GM19239 (cell line): ENCODE measurements at regions not wholly inside any gene's neighbourhood (a gene's known extent, or its start where the extent isn't known, plus 50 kb on each side); places are given as distances from the start of the nearest gene placed in this dataset.
"Not testable (repeated sequence)": the region's sequence is repeated elsewhere in the genome, so short reads cannot be mapped to it uniquely, and the experiment has no call there.

Experiments
- DNase-seq: peaks from one replicate; pipeline ENCODE4 v3.0.0; 2011; ENCODE audit warnings: low spot score; ENCODE audit not compliant: insufficient read length
- FAIRE-seq: peaks from 2 replicates; lab custom pipeline; 2011; peaks lifted over from hg19 to GRCh38; lab: Jason Lieb, UNC

GRCh38 chr12:90622431-90622830 is 332.5 kb downstream of the CCER1 start:
- DNase-seq = no peak
- no peak for FAIRE-seq

GRCh38 chr12:90621927-90622326 is 333.0 kb downstream of the CCER1 start:
- FAIRE-seq (no peak), DNase-seq (no peak)

DNA sequence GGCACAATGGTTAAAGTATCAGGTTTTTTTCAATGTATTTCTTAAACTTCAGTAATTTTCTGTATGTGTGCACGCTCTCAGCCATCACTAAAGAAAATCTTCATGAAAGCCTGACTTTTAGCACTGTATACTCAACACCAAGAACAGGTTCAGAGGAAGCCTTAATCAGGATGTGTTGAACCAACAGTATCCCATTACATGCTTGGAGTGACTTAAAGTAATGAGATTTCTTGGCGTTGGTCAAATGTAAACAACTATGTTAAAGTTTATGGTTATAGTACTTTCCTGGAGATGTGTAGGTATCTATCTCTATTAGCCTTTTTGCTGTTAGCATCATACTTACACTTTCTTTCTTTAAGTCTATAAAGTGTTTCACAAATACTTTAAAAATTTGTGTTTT is 335.0 kb downstream of the CCER1 start:
- DNase-seq (no peak), FAIRE-seq (no peak)

DNA sequence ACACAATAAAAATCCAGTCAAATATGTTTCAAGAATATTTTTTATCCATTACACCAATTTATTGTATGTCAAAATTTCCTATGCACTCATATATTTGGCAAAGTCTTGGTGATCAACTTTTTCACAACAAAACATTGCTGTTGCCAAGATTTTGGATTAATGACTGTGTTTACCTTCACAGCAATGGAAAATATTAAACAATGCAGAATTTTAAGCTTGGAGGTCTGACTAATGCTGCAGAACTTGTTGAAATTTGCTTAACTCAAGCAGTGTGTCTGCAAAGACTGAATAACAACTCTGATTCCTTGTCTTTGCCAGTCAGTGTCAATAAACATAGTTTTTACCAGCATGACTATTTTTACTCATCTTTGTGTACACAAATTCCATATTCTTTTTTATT is 336.4 kb downstream of the CCER1 start:
- DNase-seq = no peak
- no peak for FAIRE-seq

DNA sequence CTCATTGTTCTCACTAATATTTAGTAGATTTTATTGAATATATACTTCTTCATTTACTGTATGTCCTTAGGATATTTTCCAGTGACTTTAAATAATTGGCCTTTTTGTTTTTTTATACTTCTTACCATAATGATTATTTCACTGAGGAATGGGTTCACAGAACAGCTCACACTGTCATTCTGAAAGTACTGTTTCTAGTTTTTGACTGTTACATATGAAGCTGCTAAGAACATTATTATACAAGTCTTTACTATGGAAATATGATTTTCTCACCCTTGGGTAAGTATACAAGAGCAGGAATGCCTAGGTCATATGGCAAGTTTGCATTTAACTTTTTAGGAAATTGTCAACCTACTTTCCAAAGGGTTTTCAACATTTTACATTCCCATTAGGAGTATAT is 343.1 kb downstream of the CCER1 start:
- FAIRE-seq (no peak), DNase-seq (no peak)

GRCh38 chr12:90611048-90611447 is 343.9 kb downstream of the CCER1 start:
- FAIRE-seq = no peak

GRCh38 chr12:90593596-90594295 is 361.2 kb downstream of the CCER1 start:
- FAIRE-seq (no peak), DNase-seq (no peak)

More at GRCh38 chr12:90611048-90611447, 343.9 kb downstream of the CCER1 start:
- DNase-seq = no peak

- FAIRE-seq = no peak
- DNase-seq = no peak
Observed at GRCh38 chr12:90589956-90590355, 365.0 kb downstream of the CCER1 start.

DNA sequence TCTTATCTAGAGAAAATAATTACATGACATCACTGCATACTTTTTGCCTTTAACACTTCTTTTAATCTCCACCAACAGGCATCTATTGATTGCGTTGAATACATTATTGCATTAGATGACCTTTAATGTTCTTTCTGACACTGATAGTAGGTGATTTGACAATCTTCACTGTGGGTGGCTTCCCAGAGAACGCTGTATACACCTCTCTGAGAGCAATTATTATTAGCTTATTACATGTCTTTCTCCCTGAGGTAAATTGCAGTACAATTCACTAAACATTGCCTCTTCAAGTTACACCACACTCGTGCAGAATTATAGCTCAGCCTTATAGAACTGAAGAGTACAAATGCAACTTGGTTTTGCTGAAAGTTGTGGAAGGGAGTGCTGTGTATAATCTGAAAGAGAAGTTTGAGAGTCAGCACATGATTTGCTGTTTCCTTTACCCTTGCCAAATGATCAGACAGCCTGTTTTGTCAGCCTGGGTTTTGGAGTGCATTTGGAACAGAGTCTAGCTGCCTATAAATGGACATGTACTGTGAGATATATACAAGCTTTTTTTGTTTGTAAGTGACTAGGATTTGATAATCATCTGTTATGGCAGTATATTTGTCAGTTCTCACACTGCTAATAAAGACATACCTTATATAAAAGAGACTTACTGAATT is 369.2 kb downstream of the CCER1 start:
- FAIRE-seq (no peak), DNase-seq (no peak)

GRCh38 chr12:90576707-90577106 is 378.3 kb downstream of the CCER1 start:
- FAIRE-seq (no peak), DNase-seq (no peak)

GRCh38 chr12:90575995-90576394 is 379.0 kb downstream of the CCER1 start:
- DNase-seq (no peak), FAIRE-seq (no peak)

DNA sequence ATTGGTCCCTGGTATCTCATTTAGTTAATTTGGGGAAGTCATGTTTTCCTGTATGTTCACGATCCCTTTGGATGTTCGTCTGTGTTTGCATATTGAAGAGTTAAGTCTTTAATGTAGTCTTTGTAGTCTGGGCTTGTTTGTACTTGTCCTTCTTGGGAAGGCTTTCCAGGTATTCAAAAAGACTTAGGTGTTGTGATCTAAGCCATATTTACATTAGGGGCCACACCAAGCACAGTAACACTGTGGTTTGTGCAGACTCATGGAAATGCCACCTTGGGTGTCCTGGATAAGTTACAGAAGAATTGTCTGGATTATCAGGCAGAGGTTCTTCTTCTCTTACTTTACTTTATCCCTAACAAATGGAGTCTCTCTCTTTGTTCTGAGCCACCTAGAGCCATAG is 380.3 kb downstream of the CCER1 start:
- DNase-seq (no peak), FAIRE-seq (no peak)

GRCh38 chr12:90572778-90573177 is 382.2 kb downstream of the CCER1 start:
- no peak for FAIRE-seq

DNA sequence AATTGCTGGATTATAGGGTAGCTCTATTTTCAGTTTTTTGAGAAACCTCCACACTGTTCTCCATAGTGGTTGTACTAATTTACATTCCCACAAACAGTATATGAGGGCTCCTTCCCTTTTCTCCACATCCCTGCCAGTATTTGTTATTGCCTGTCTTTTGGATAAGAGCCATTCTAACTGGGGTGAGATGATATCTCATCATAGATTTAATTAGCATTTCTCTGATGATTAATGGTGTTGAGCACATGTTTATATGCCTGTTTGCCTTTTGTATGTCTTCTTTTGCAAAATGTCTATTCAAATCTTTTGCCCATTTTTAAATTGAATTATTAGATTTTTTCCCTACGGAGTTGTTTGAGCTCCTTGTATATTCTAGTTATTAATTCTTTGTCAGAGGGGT is 385.3 kb downstream of the CCER1 start:
- FAIRE-seq (no peak), DNase-seq (no peak)

More at GRCh38 chr12:90572778-90573177, 382.2 kb downstream of the CCER1 start:
- no peak for DNase-seq

- no peak for FAIRE-seq
- DNase-seq = no peak
Observed at GRCh38 chr12:90562671-90563070, 392.3 kb downstream of the CCER1 start.

DNA sequence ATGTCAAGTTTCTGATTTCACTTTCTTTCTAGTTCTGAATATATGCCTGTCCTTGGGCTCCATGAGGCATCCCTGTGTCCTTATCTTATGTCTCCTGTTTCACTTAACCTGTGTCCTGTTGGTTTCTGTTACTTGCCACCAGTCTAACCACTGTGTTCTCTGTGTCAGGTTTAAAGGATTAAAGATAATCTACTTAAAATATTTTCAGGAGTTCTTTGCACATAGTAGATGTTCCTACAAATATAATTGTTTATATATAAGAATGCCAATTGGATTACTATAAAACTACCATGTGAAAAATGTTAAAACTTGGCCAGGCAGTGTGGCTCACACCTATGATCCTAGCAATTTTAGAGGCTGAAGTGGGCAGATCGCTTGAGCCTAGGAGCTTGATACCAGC is 406.4 kb downstream of the CCER1 start:
- FAIRE-seq = no peak
- no peak for DNase-seq

GRCh38 chr12:90546511-90546910 is 408.5 kb downstream of the CCER1 start:
- DNase-seq (no peak), FAIRE-seq (no peak)

DNA sequence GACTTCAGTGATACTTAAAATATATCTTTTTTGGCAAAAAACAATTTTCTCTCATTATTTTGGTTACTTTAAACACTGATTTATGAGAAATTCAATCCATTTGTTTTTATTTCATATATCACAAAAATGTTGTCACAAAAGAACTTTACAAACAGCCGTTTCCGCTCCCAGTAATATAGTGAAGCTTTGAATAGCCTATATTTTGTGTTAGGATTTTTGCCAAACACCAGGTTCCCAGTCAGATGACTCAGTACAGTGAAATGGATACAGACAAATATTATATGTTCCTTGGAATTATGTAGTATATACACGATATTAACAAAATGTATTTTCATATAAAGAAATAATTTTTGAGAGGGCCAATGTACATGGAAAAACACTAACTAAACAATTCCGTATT is 411.1 kb downstream of the CCER1 start:
- DNase-seq (no peak), FAIRE-seq (no peak)

GRCh38 chr12:90543374-90543773 is 411.6 kb downstream of the CCER1 start:
- DNase-seq (no peak), FAIRE-seq (no peak)

DNA sequence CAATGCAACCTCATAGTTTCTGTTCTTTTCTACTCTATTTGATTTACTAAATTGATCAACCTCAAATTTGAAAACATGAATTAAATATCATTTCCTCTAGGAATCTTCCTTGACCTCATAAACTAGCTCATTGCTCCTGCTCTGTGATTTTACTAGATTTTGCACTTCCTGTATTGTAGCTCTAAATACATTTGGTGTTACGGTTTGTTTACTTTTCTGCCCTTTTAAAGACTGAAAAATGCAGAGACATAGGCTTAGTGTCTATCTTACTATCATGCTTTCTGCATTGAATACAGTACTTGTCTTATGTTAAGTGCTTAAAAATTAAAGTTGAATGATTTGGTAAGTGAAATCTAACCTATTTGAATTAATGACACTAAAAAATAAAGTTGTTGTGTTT is 412.1 kb downstream of the CCER1 start:
- FAIRE-seq, DNase-seq: not testable (repeated sequence)

- not testable (repeated sequence) for DNase-seq, FAIRE-seq
Observed at GRCh38 chr12:90533828-90534227, 421.1 kb downstream of the CCER1 start.
